Body of pancreas (tissue), 4 donors: ENCODE measurements at regions not wholly inside any gene's neighbourhood (a gene's known extent, or its start where the extent isn't known, plus 50 kb on each side); places are given as distances from the start of the nearest gene placed in this dataset.
A peak's percentile ranks its signal among the peaks of the same experiment; 100 is the strongest.

Experiments
- ATAC-seq: fragments of 150-250 bp; one replicate; pipeline ENCODE4 v1.9.1; 2016
- DNase-seq, 4 donors: peaks; one replicate each; pipeline ENCODE4 v3.0.0-alpha.2; 2019
- H3K27ac ChIP-seq, 4 donors: fragments of 200-600 bp; sonication (generic); 1 replicate in 3 of 4; 2 replicates in 1 of 4; pipeline versions ENCODE4 v1.5.1 to v1.6.1; 2016 to 2019; ENCODE audit warnings: mild to moderate bottlenecking in 1 of 4, mixed read lengths in 1 of 4, moderate library complexity in 1 of 4
- H3K27me3 ChIP-seq, 2 donors: fragments of 200-600 bp; sonication (generic); one replicate each; pipeline ENCODE4 v1.6.0; 2016; ENCODE audit warnings: mild to moderate bottlenecking in 1 of 2
- H3K36me3 ChIP-seq, 2 donors: fragments of 200-600 bp; sonication (generic); replicated peaks in 1 of 2; 2 replicates each; pipeline ENCODE4 v1.5.1; 2016; ENCODE audit warnings: low read depth in 2 of 2; ENCODE audit not compliant: insufficient read depth in 1 of 2
- H3K4me1 ChIP-seq: fragments of 200-600 bp; sonication (generic); one replicate; pipeline ENCODE4 v1.6.0; 2016
- H3K4me3 ChIP-seq, 2 donors: fragments of 200-600 bp; sonication (generic); 1 replicate in 1 of 2; 2 replicates in 1 of 2; pipeline ENCODE4 v1.5.1; 2016 to 2019
- H3K9me3 ChIP-seq, 3 donors: fragments of 200-600 bp; sonication (generic); 1 replicate in 2 of 3; 2 replicates in 1 of 3; pipeline ENCODE4 v1.5.1; 2016
- CTCF ChIP-seq, 7 experiments: fragments of 450-650 bp in 4 of 7; fragments of 200-600 bp in 3 of 7; sonication (generic) in 3 of 7; IDR thresholded peaks; one replicate each; pipeline ENCODE4 v1.5.1; 2016 to 2019; ENCODE audit warnings: antibody characterized with exemption in 7 of 7
- POLR2A ChIP-seq, 3 donors: fragments of 450-650 bp; IDR thresholded peaks; one replicate each; pipeline ENCODE4 v1.6.1; 2016; ENCODE audit warnings: antibody characterized with exemption in 3 of 3, mild to moderate bottlenecking in 2 of 3
- WGBS, 2 donors: methylation state at CpG; one replicate each; pipeline ENCODE4 v1.1.5; 2017; 5-methylcytosine and 5-hydroxymethylcytosine counted together
- intact Hi-C: fragments of 100-400 bp; cut with DNase I; formaldehyde crosslinking; loops from one replicate; pipeline ENCODE4 v1.15.1; 2023

DNA sequence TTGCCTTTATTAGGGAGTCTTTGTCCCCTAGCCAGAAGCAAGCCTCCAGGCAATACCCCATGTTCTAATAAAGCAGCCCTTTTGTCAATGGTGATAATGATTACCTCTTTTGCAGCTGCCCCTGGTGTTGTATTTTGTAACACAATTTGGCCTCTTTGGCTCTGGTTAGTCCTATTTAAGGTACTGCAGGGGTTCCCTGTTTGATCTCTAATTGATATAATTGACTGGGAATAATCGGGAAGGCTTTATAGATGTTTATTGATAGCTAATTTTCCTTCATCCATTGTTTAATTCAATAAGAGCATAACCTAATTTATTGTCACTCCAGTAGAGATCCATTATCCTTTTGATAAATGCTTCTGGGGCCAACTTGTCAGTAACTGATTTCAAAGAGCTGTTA lies 537.2 kb downstream of the PKHD1 start:
- Histone ChIP-seq H3K4me3 (no peak overlapping the region), H3K27me3 (no peaks in the 10 kb centered on the region), H3K9me3 (no peaks in the 10 kb centered on the region), H3K27ac (no peak overlapping the region), H3K36me3 (no peaks in the 10 kb centered on the region), H3K4me1 (no peaks in the 10 kb centered on the region)
- WGBS, 2 donors: 50 to 67% methylated on average over 1 of the region's 1 CpG
- intact Hi-C loops: no loop called here
- DNase-seq: no peak
- TF ChIP-seq CTCF (IDR thresholded peaks at IDR 0.05): no peak
- no peak for TF ChIP-seq POLR2A (IDR thresholded peaks at IDR 0.05)
- ATAC-seq: no peak

DNA sequence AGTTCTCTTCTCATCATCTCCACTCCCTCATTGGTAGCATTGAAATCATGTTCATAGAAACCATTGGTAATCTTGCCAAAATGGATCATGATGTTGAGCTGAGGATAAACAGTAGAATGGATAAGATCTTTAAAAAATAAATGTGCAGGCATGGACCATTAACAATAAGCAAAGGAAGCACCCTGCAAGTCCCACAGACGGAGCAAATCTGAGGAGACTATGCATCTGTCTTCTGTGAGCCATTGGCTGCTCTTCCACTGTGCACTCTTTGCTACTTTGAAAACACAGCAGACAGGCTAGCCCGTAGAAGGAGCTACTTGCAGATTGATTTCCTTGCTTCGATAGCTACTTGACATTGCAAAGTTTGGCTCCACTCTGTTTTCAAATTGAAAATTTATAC lies 535.0 kb downstream of the PKHD1 start:
- ATAC-seq (no peak), DNase-seq (no peak)
- WGBS, 2 donors: 55 to 61% methylated on average over 3 of the region's 3 CpGs
- H3K27ac ChIP-seq: no peak overlapping the region
- H3K4me1 ChIP-seq: no peaks in the 10 kb centered on the region
- H3K36me3 ChIP-seq: no peaks in the 10 kb centered on the region
- H3K9me3 ChIP-seq: no peaks in the 10 kb centered on the region
- H3K27me3 ChIP-seq: no peaks in the 10 kb centered on the region
- TF ChIP-seq POLR2A (IDR thresholded peaks at IDR 0.05): no peak
- no peak for TF ChIP-seq CTCF (IDR thresholded peaks at IDR 0.05)
- intact Hi-C loops: no loop called here
- H3K4me3 ChIP-seq: no peak overlapping the region

- Histone ChIP-seq H3K36me3 (no peaks in the 10 kb centered on the region), H3K27me3 (no peaks in the 10 kb centered on the region), H3K4me1 (no peaks in the 10 kb centered on the region), H3K4me3 (no peak overlapping the region), H3K27ac (no peak overlapping the region), H3K9me3 (no peaks in the 10 kb centered on the region)
- ATAC-seq (no peak), DNase-seq (no peak)
- TF ChIP-seq POLR2A (IDR thresholded peaks at IDR 0.05): no peak
- no peak for TF ChIP-seq CTCF (IDR thresholded peaks at IDR 0.05)
- intact Hi-C loops: no loop called here
- WGBS, 2 donors: 61 to 68% methylated on average over 19 of the region's 19 CpGs
Measured at GRCh38 chr6:51553246-51554015, 534.0 kb downstream of the PKHD1 start.

DNA sequence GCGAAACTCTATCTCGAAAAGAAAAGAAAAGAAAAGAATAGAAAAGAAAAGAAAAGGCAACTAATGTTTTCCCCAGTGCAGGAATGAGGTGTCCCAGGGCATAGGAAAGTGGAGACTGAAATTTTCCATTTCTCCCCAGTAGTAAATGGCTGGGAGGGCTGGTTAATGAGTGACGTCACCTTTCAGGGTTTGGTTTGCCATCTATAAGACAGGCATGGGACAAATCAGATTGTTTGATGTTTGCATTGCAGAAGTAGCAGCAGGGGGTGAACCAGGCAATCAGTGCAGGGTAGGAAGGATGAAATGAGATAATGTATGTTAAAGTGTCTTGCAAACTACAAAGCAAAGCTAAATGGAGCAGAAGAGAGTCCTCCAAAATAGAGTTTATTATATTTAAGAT lies 533.4 kb downstream of the PKHD1 start:
- no peaks in the 10 kb centered on the region for H3K27me3 ChIP-seq
- H3K36me3 ChIP-seq: no peaks in the 10 kb centered on the region
- H3K4me1 ChIP-seq: no peaks in the 10 kb centered on the region
- intact Hi-C loops: no loop called here
- no peak overlapping the region for H3K4me3 ChIP-seq
- DNase-seq: no peak
- no peak for ATAC-seq
- 50 to 59% methylated on average over 3 of the region's 3 CpGs for WGBS, 2 donors
- TF ChIP-seq POLR2A (IDR thresholded peaks at IDR 0.05): no peak
- no peak for TF ChIP-seq CTCF (IDR thresholded peaks at IDR 0.05)
- no peak overlapping the region for H3K27ac ChIP-seq
- no peaks in the 10 kb centered on the region for H3K9me3 ChIP-seq

GRCh38 chr6:51559059-51559458 lies 528.4 kb downstream of the PKHD1 start:
- H3K27ac ChIP-seq: no peak overlapping the region
- intact Hi-C loops: no loop called here
- H3K27me3 ChIP-seq: no peaks in the 10 kb centered on the region
- 34 to 41% methylated on average over 2 of the region's 2 CpGs for WGBS, 2 donors
- no peak for TF ChIP-seq POLR2A (IDR thresholded peaks at IDR 0.05)
- peak in 4 of 7 experiments; percentile 18 to 46 (median 42) for TF ChIP-seq CTCF (IDR thresholded peaks at IDR 0.05)
- no peaks in the 10 kb centered on the region for H3K4me1 ChIP-seq
- H3K9me3 ChIP-seq: no peaks in the 10 kb centered on the region
- H3K36me3 ChIP-seq: no peaks in the 10 kb centered on the region
- ATAC-seq: no peak
- peak in 3 of 4 donors; percentile 13 to 17 (median 14) for DNase-seq
- H3K4me3 ChIP-seq: no peak overlapping the region
